GDM1 (cell line): ENCODE measurements at regions not wholly inside any gene's neighbourhood (a gene's known extent, or its start where the extent isn't known, plus 50 kb on each side); places are given as distances from the start of the nearest gene placed in this dataset.
"Not testable (repeated sequence)": the region's sequence is repeated elsewhere in the genome, so short reads cannot be mapped to it uniquely, and the experiment has no call there.

Source experiments
- DNase-seq: peaks from one replicate; lab custom pipeline; 2025; lab: John Stamatoyannopoulos, UW

GRCh38 chr4:77510367-77510766 is 95.3 kb upstream of the CXCL13 start:
- no peak for DNase-seq

- DNase-seq: no peak
Measured at GRCh38 chr4:77525538-77525937, 80.1 kb upstream of the CXCL13 start.

- not testable (repeated sequence) for DNase-seq
Measured at GRCh38 chr4:77527900-77528299, 77.7 kb upstream of the CXCL13 start.

GRCh38 chr4:77538144-77538543 is 67.5 kb upstream of the CXCL13 start:
- DNase-seq: no peak

GRCh38 chr4:77538574-77539157 is 67.0 kb upstream of the CXCL13 start:
- no peak for DNase-seq
